Astrocyte of the hippocampus (primary cell): ENCODE measurements at regions not wholly inside any gene's neighbourhood (a gene's known extent, or its start where the extent isn't known, plus 50 kb on each side); places are given as distances from the start of the nearest gene placed in this dataset.

ENCODE experiments used
- DNase-seq: peaks from one replicate; pipeline ENCODE4 v3.0.0; 2011; ENCODE audit warnings: low read depth, low spot score

DNA sequence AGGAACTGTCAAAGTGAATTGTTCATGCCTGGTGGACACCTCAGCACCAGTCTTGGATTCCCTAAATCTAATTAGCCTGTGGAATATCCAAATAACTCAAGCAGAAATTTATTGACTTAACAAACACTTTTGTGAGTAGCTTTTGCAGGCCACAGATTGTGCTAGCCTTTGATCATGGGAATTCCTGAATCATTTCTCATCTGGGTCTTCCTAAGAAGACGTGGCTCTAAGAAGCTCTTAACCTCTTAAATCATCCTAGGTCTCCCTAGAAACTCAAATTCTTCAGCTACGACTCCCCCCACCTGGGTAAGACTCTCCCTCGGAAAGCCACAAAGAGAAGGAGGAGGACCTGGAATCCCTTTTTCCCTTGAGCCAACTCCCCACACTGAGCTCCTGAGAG lies 53.8 kb upstream of the PSEN2 start:
- peak; percentile 82 for DNase-seq

- DNase-seq, result peak; percentile 68
These were observed 55.5 kb upstream of the PSEN2 start for GRCh38 chr1:226814751-226815537.

GRCh38 chr1:226813671-226814591 lies 56.5 kb upstream of the PSEN2 start:
- DNase-seq, result no peak

GRCh38 chr1:226810681-226811080 lies 59.7 kb upstream of the PSEN2 start:
- DNase-seq, result no peak

GRCh38 chr1:226809785-226810571 lies 60.4 kb upstream of the PSEN2 start:
- DNase-seq, result peak; percentile 91

GRCh38 chr1:226808501-226808900 lies 61.9 kb upstream of the PSEN2 start:
- DNase-seq, result no peak

- DNase-seq, result no peak
These were observed 63.4 kb upstream of the PSEN2 start for GRCh38 chr1:226806988-226807387.

GRCh38 chr1:226804907-226805759 lies 65.3 kb upstream of the PSEN2 start:
- DNase-seq, result no peak

DNA sequence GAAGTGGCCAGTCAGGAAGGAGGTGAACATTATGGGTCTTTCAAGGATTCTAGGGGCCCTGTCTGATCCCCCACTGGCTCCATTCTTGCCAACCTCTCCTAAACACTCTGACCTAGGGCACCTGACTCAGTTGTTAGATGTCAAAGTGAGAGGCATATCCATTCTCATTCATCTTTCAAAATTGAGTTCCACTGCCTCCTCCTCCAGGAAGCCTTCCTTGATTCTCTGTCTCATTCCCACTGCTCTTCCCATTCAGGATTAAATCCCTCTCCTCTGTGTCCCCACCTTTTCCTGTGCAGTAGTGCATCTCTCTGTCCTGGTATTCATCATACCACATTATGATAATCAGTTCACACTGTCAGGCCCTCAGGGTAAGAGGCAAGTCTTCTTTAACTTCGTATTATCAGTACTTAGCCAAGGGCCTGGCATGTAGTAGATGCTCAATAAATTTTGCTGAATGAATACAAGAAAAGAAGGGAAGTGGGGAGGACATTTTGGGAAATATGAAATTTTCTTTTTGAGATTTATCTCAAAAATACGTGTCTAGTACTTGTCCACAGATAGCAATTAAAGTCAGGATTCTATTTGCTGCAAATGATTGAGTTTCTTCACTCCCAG lies 61.8 kb upstream of the ITPKB start:
- no peak for DNase-seq

DNA sequence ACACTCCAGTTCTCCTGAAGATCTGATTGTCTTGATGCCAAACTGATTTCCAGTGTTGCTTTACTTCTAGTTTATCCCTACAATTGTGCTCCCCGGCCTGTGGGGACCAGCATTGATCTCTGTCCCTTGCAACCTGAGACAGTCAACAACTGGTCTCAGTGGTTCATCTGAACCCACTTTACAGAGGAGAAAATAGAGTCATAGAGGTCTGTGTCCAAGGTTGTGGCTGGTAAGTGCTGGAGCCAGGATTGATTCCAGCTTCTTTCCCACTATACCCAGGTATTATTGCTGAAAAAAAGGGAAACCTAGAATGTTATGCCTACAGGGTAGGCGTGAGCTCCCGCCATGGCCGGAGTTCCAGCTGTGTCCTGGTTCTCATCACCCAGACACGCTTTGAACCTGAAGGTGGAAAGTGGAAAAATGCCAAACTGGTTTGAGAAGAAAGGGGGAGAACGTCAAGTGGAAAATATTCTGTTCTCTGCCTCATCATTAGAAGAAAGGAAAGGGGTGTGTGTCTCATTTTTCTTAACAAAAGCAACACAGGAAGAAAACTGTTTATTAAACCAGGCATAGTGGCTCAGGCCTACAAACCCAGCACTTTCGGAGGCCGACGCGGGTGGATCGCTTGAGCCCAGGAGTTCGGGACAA lies 60.7 kb upstream of the ITPKB start:
- DNase-seq, result peak; percentile 58

- DNase-seq, result no peak
These were observed 59.6 kb upstream of the ITPKB start for GRCh38 chr1:226798427-226799411.

DNA sequence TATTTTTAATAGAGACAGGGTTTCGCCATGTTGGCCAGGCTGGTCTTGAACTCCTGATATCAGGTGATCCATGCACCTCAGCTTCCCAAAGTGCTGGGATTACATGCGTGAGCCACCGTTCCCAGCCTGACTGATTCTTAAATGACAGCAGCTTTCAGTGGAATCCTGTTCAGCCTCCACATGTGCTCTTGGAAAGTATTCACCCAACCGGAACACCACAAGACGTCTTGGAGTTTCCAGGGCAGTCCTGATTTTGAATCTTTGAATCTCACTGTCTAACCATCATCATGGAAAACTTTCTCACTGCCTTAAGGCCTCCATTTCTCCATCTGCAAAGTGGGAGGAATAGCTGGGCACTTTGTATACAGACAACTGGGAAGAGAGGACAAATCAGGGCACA lies 58.1 kb upstream of the ITPKB start:
- no peak for DNase-seq

GRCh38 chr1:226793620-226794276 lies 54.7 kb upstream of the ITPKB start:
- DNase-seq, result no peak

DNA sequence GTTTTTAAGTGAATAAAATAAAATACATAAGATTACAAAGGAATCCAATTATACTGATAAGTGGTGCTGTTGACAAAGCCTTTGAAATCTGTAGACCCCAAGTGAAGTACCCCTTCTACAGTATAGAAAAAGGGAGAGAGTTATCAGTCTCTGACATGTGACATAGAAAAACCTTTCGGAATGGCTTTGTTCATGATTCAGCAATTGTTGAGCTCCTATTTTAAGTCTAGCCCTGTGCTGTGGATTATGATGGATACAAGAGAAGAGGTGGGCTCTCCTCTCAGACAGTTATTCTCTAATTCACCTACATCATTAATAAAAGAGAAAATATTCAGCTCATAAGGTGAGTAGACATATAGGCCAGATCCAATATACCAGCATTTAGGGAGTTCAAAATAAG lies 53.3 kb upstream of the ITPKB start:
- DNase-seq, result no peak

DNA sequence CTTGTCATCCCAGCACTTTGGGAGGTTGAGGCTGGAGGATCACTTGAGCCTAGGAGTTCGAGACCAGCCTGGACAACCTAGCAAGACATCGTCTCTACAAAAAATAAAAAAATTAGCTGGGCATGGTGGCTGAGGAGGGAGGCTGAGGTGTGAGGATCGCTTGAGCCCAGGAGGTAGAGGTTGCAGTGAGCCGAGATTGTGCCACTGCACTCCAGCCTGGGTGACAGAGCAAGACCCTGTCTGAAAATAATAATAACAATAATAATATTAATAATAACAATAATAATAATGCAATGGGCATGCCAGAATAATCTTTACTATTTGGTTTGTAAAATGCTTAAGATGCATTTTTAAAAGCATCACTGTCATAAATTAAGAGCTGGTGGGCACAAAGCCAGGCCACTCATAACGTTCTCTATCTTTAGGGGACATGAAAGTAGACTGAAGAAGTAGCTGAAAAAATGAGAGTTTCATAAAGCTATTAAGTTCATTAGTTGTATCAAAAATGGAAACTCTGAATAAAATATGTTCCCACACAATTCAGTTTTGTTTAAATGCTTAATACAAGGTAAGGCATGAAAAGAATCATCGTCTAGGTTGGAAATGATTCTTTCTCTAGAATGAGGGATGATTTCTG lies 51.6 kb upstream of the ITPKB start:
- no peak for DNase-seq

- DNase-seq, result no peak
These were observed 49.9 kb upstream of the ITPKB start for GRCh38 chr1:226788965-226789364.
